ENCODE measurements at regions not wholly inside any gene's neighbourhood (a gene's known extent, or its start where the extent isn't known, plus 50 kb on each side); places are given as distances from the start of the nearest gene placed in this dataset.
"Not testable (repeated sequence)": the region's sequence is repeated elsewhere in the genome, so short reads cannot be mapped to it uniquely, and the experiment has no call there.

GRCh38 chr6:84597238-84597875, 167.0 kb downstream of the TBX18 start:
- no peak for TF ChIP-seq CTCF (conservative IDR thresholded peaks at IDR 0.05; ENCODE audit: low read depth, low read length)
- DNase-seq (ENCODE audit: low read depth): no peak
- no peak overlapping the region for H3K4me3 ChIP-seq (ENCODE audit: low read depth, low read length)

GRCh38 chr6:84596488-84596887, 167.9 kb downstream of the TBX18 start:
- TF ChIP-seq CTCF (conservative IDR thresholded peaks at IDR 0.05; ENCODE audit: low read depth, low read length): no peak
- no peak overlapping the region for H3K4me3 ChIP-seq (ENCODE audit: low read depth, low read length)
- no peak for DNase-seq (ENCODE audit: low read depth)

- no peak for DNase-seq (ENCODE audit: low read depth)
- TF ChIP-seq CTCF (conservative IDR thresholded peaks at IDR 0.05; ENCODE audit: low read depth, low read length): no peak
- no peak overlapping the region for H3K4me3 ChIP-seq (ENCODE audit: low read depth, low read length)
Observed at GRCh38 chr6:84588697-84589080, 175.7 kb downstream of the TBX18 start.

- not testable (repeated sequence) for H3K4me3 ChIP-seq (ENCODE audit: low read depth, low read length); DNase-seq (ENCODE audit: low read depth)
Observed at GRCh38 chr6:84587994-84588696, 176.3 kb downstream of the TBX18 start.

GRCh38 chr6:84587202-84587940, 177.0 kb downstream of the TBX18 start:
- DNase-seq (ENCODE audit: low read depth): not testable (repeated sequence)

GRCh38 chr6:84583784-84584183, 180.6 kb downstream of the TBX18 start:
- peak overlapping the region; percentile 38 for H3K4me3 ChIP-seq (ENCODE audit: low read depth, low read length)
- TF ChIP-seq CTCF (conservative IDR thresholded peaks at IDR 0.05; ENCODE audit: low read depth, low read length): no peak
- peak; percentile 64 for DNase-seq (ENCODE audit: low read depth)

More at GRCh38 chr6:84587202-84587940, 177.0 kb downstream of the TBX18 start:
- not testable (repeated sequence) for H3K4me3 ChIP-seq (ENCODE audit: low read depth, low read length)

- no peak for DNase-seq (ENCODE audit: low read depth)
- H3K4me3 ChIP-seq (ENCODE audit: low read depth, low read length): peak overlapping the region; percentile 22
- no peak for TF ChIP-seq CTCF (conservative IDR thresholded peaks at IDR 0.05; ENCODE audit: low read depth, low read length)
Observed at GRCh38 chr6:84582997-84583396, 181.4 kb downstream of the TBX18 start.
